ENCODE measurements at regions not wholly inside any gene's neighbourhood (a gene's known extent, or its start where the extent isn't known, plus 50 kb on each side); places are given as distances from the start of the nearest gene placed in this dataset.

DNA sequence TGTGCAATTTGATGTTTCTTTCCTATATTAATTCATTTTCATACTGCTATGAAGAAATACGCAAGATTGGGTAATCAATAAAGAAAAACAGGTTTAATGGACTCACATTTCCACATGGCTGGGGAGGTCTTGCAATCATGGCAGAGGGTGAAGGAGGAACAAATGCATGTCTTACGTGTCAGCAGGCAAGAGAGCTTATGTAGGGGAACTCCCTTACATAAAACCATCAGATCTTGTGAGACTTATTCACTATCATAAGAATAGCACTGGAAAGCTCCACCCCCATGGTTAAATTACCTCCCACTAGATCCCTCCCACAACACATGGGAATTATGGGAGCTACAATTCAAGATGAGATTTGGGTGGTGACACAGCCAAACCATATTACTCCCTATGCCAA, 418.9 kb upstream of the MAF start:
- no peak for DNase-seq (ENCODE audit: low read depth)
- TF ChIP-seq, protein P1, sequence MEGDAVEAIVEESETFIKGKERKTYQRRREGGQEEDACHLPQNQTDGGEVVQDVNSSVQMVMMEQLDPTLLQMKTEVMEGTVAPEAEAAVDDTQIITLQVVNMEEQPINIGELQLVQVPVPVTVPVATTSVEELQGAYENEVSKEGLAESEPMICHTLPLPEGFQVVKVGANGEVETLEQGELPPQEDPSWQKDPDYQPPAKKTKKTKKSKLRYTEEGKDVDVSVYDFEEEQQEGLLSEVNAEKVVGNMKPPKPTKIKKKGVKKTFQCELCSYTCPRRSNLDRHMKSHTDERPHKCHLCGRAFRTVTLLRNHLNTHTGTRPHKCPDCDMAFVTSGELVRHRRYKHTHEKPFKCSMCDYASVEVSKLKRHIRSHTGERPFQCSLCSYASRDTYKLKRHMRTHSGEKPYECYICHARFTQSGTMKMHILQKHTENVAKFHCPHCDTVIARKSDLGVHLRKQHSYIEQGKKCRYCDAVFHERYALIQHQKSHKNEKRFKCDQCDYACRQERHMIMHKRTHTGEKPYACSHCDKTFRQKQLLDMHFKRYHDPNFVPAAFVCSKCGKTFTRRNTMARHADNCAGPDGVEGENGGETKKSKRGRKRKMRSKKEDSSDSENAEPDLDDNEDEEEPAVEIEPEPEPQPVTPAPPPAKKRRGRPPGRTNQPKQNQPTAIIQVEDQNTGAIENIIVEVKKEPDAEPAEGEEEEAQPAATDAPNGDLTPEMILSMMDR (IDR thresholded peaks at IDR 0.05; ENCODE audit: low read length, missing control alignments) = no peak
- no peak overlapping the region for H3K4me3 ChIP-seq (replicated peaks; ENCODE audit: low read depth, low read length)

DNA sequence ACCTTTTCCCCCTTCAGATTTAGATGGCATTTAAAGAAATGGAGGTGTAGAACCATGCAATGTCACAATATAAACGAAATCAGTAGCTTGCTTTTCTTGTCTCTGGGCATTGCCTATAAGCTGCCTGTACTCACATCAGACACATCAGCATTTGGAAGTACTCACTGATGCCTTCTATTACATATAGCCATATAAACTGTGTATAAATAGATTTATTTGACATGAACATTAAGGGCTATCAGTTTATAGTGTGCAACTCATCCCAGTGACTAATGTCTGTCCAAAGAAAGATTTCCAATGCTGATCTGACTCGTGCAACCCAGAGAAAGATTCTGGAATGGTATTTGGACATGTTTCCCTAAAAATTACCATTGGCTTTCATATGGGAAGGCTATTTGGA, 417.9 kb upstream of the MAF start:
- TF ChIP-seq, protein P1 (IDR thresholded peaks at IDR 0.05; ENCODE audit: low read length, missing control alignments) = no peak
- DNase-seq (ENCODE audit: low read depth) = no peak

DNA sequence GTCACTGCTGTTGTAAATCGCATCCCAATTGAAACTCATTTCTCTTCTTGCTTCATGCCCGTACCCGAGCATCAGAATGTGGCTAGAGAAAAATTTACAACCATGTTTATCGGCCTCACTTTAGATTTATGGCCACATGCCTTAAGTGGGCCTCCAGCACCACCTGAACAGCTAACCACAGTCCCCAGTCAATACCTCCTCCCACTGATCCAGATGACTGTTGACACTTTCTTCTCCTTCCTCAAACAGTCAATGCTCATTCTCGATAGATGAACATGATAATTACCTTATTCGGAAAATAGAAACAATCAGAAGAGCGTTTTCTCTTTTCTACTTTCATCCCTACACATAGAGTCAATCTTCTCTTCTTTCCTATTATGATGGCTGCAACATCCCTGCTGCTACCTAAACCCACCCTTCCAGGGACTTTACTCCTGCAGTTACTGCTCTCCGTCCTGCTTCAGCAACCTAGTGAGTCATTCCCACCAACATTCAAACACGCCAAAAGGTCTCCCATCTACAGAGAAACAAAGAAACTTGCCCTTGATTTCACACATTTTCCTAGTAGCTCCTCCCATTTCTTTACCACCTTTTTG, 416.3 kb upstream of the MAF start:
- no peak for DNase-seq (ENCODE audit: low read depth)
- TF ChIP-seq, protein P1 (IDR thresholded peaks at IDR 0.05; ENCODE audit: low read length, missing control alignments) = no peak
- no peak overlapping the region for H3K4me3 ChIP-seq (replicated peaks; ENCODE audit: low read depth, low read length)

More for the DNA sequence above, 417.9 kb upstream of the MAF start:
- no peak overlapping the region for H3K4me3 ChIP-seq (replicated peaks; ENCODE audit: low read depth, low read length)

DNA sequence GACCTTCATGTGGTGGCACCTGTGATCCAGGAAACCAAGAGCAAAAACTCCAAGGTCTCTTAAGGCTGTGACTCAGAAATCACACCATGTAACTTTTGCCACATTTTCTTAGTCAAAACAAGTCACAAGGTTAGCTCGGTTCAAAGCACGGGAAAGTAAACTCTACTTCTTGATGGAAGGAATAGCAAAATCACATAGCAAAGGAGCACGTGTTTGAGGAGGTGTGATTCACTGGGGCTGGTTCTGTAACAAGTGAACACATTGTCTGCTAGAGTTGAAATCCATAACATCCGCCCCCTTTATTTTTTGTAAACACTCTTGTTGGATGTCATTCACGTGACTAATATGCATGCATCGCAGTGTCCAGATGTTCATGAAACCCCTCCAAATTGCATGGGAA, 415.0 kb upstream of the MAF start:
- DNase-seq (ENCODE audit: low read depth) = no peak
- H3K4me3 ChIP-seq (replicated peaks; ENCODE audit: low read depth, low read length) = no peak overlapping the region
- TF ChIP-seq, protein P1 (IDR thresholded peaks at IDR 0.05; ENCODE audit: low read length, missing control alignments) = no peak

DNA sequence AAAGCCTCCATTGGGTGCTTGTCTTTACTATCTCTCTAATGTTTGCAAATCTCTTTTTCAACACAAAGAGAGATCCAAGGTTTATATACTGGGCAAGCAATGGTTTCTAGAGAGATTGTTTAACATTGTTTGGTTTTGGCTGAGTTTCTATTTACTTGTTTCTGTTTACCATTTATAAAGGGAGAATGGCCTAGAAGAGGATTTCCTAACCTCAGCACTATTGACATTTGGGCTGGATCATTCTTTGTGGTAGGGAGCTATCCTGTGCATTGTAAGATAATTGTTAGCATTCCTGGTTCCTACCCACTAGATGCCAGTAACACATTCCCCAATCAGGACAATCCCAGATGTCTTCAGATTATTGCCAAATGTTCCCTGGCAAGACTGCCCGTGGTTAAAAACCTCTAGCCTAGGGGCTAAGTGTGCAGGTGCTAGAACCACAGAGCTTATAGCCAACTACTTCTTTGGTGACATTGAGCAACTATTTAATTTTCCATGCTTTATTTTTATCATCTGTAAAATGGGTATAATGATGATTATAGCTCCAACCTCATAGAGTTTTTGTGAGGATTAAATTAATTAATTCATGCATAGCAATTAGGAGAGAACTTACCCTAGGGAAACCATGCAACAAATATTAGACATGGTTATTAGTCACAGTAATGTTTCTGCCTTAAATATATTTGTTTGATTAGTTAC, 413.9 kb upstream of the MAF start:
- DNase-seq (ENCODE audit: low read depth) = no peak

DNA sequence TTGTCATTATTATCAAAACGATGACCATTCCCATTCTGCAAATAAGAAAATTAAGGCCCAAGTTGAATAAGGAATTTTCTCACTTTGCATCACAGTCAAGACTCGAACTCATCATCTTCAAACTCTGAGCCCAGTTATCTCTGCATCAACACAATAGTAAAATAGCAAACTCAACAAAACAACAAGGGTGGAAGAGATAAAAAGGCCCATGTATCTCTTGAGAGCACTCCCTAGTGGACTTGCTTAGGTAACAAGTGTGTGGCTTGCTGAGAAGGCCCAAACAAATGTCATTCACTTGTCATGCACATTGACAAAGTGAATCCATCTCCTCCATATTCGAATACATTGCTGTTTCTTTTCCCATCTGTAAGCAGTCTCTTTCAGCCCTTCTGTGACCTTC, 412.0 kb upstream of the MAF start:
- no peak for DNase-seq (ENCODE audit: low read depth)
- TF ChIP-seq, protein P1 (IDR thresholded peaks at IDR 0.05; ENCODE audit: low read length, missing control alignments) = no peak
- no peak overlapping the region for H3K4me3 ChIP-seq (replicated peaks; ENCODE audit: low read depth, low read length)

More for the DNA sequence above, 413.9 kb upstream of the MAF start:
- H3K4me3 ChIP-seq (replicated peaks; ENCODE audit: low read depth, low read length) = no peak overlapping the region
- TF ChIP-seq, protein P1 (IDR thresholded peaks at IDR 0.05; ENCODE audit: low read length, missing control alignments) = no peak
